Glomerular endothelial cell (primary cell): ENCODE measurements at regions not wholly inside any gene's neighbourhood (a gene's known extent, or its start where the extent isn't known, plus 50 kb on each side); places are given as distances from the start of the nearest gene placed in this dataset.

Source experiments
- DNase-seq: peaks from one replicate; pipeline ENCODE4 v3.0.0-alpha.2; 2011; ENCODE audit warnings: low read depth, low spot score; ENCODE audit errors: extremely low read depth

DNA sequence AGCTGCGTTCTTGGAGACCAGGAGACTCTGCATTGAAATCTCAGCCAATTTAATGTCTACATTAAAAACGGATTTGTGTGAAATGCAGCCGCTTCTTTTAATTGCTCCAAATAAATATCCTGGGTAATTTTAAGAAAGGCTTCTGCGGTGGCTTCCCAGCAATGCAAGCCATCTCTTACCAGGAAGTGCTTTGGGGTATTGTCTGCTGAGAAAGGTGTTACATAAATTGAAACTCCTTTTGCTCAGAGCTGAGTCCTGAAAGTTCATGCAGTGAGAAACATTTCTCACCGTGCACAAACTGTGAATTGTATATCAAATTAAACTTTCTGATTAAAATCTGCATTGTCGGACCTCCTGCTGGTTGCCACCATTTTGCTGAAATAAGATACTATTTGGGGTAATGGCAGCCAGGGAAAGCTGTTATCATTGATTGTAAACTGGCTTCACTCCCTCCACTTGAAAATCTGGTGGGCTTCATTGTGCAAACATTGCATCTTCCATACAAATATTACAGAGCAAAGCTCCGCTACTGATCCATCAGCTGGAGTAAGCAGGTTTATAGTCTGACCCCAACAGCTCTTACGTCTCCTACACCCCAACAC lies 59.5 kb downstream of the ZIC5 start:
- no peak for DNase-seq

DNA sequence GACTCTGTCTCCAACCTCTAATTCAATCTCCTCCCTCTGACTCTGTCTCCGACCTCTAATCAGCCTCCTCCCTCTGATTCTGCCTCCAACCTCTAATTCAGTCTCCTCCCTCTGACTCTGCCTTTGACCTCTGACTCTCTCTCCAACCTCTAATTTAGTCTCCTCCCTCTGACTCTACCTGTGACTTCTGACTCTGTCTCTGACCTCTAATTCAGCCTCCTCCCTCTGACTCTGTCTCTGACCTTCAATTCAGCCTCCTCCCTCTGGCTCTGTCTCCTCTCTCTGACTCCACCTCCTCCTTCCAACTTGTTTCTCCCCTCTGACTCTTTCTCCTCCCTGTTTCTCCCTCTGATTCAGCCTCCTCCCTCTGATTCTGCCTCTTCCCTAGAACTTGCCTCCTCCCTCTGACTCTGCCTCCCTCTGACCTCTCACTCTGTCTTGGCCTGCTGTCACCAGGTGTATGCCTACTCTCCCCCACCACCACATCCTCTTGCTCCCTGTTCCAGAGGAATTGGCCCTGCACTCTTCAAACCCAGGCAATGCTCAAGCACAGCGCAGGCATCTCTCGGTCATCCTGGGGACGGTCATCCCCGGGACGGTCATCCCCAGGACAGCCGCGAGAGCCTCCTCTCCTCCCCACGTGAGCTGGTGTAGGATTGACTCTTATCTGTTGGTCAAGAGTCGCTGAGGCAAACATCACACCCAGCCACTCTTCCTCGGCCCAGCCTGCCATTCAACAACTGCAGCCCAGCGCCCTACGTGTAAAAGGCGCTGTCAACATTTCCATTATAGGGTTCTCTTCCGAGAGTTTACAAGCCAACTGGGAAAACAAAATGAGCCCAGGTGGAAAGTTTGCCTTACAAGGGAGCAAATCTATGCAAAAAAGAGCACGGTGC lies 60.2 kb downstream of the ZIC5 start:
- no peak for DNase-seq

DNA sequence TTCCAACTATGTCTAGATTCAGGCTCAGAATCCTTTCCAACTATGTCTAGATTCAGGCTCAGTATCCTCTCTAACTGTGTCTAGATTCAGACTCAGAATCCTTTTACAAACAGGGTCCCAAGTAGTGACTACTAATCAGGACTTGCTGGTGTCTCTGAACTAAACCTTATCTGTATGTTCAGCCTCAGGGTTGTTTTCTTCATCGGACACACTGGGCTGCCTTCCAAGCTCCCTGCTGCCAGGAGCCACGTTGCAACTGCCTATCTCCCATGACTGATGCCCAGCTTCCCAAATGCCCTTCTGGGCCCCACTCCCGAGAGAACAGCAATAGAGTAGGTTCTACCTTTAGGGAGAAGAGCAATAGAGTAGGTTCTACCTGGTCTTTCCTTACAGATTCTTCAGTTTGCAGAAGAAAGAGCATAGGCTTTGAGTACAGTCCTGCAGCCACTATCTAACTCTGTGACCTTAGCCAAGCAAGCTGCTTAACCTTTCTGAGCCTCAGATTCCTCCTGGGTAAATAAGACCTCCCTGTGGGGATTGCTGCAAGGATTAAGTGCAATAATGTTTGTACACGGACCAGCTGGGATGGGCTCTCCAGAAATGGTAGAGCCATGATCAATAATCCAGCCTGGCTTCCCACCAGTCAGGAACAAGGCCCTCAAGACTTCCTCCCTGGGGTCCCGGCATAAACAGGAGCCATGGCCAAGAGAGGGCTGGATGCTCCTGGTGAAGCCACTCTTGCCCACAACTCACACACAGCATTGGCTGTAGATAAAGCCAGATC lies 61.5 kb downstream of the ZIC5 start:
- no peak for DNase-seq

DNA sequence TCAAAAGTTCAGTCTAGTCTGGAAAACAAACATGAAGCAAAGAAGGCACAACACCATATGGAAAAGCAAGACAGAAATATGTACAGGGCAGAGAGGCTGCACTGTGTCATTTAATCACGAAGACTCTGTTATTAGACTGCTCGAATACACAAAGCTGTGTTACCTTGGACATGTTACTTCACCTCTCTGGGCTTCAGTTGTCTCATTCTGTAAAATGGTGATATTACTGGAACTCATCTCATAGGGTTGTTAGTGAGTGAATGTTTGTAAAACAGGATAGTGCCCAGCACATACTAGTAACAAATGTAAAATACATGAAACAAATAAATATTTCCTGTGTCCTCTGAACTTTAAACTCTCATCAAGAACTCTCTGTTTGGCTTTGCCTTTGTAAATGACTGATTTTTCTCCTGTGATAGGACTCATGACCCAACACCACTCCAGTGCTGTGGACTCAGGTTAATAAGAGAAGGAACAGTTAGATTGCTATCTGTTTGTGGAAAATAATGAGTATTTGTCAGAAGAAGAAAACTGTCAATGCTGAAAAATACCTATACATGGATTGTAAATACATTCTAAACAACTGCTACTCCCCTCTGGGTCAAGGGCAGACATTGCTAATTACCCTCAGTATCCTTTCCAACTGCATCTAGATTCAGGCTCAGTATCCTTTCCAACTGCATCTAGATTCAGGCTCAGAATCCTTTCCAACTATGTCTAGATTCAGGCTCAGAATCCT lies 62.3 kb downstream of the ZIC5 start:
- no peak for DNase-seq

DNA sequence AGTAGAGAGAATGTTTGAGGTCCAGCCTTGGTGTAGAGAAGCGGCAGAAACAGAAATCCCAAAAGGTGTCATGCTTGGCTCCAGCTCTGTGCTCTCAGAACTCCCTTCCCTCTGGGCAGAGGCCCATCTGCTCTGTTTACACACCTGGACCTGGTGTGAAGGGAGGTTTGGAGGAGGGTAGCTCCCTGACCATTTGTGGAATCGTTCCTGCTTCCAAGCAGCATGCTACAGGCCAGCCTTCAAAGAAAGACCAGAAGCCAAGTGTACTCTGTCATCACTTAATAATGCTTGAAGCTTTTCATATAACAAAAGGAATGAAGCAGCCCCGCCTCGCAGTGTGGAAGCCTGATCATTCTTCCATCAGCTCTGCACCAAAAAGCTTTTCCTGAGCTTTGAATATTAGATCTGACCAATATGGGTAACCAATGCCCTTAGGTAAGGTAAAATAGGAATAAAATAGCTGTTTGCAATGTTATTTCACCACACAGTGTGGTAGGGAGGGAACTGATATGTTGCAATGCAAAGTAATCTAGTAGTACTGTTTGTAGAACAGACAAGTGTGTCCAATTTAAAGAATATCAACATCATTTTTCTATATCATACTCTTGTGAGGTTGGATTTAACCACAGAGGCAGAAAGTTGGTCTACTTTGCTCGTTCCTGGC lies 63.3 kb downstream of the ZIC5 start:
- no peak for DNase-seq

DNA sequence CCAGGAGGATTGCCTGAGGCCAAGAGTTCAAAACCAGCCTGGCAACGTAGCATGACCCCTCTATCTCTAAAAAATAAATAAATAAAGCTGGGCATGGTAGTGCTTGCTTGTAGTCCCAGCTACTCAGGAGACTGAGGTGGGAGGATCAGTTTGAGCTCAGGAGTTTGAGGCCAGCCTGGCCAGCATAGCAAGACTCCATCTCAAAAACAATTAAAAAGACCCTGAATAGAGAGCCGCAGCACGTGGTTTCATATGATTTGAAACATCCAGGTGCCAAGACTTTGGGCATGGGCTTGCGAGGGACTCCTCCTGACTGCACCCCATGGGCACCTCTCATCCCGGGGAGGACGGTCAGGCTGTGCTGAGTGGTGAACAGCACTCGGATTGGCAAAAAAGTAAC lies 63.9 kb downstream of the ZIC5 start:
- DNase-seq: no peak

DNA sequence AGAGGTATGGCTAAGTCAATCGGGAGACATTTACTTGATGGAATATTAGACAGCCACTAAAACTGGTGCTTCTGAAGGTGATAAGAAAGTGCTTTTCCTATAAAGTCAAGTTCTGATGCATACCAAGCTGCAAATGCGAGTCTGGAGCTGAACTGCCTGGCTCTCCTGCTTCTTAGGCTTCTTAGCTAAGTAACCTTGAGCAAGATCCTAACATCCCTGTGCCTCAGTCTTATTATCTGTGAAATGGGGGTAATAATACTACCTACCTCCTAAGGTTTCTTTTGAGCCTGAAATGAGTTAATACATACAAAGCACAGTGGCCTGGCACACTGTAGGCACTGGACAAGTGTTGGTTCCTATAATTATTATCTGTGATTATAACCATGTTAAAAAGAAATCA lies 64.5 kb downstream of the ZIC5 start:
- no peak for DNase-seq

DNA sequence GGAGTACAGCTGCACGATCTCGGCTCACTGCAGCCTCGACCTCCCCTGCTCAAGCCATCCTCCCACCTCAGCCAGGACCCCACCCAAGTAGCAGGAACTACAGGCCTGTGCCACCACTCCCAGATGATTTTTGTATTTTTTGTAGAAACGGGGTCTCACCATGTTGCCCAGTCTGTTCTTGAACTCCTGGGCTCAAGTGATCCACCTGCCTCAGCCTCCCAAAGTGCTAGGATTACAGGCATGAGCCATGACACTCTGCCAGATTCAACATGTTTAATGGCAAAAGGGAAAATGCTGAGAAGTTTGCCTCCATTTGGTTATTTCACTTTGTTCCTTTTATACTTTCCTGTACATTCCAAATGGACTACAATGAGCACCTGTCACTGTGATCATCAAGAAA lies 65.8 kb downstream of the ZIC5 start:
- DNase-seq: no peak

DNA sequence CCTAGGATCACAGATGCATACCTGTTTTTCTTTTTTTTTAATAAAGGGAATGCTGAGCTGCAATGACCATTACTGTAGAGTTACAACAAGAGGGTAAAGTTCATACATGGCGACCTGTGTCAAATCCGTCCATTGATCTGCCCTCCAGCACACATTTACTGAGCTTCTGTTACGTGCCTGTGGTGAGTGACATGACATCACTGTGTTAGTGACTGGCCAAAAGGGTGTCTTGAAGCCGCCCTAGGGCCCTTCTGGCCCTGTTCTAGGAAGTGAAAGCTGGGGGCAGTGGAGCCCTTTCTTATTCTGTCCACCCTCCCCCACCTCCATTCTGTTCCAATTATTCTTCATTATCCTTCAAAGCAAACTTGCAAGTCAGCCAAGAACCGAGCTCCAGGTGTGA lies 66.3 kb downstream of the ZIC5 start:
- no peak for DNase-seq

DNA sequence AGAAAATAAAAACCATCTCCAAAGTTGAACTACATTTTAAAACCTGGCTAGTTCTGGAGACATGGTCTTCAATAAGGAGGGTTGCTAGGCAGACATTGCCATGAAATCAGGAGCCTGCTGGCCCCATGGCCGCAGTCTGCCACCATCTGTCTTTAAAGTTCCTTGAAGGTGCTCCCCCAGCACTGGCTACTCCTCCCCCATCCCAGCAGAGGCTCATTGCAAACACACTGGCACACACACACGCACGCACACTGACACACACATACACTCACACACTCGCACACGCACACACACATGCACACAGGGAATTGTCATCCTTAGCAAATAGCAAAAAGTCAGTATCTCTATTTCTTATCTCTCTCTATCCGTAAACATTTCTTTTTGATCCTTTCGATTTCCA lies 68.4 kb downstream of the ZIC5 start:
- no peak for DNase-seq

DNA sequence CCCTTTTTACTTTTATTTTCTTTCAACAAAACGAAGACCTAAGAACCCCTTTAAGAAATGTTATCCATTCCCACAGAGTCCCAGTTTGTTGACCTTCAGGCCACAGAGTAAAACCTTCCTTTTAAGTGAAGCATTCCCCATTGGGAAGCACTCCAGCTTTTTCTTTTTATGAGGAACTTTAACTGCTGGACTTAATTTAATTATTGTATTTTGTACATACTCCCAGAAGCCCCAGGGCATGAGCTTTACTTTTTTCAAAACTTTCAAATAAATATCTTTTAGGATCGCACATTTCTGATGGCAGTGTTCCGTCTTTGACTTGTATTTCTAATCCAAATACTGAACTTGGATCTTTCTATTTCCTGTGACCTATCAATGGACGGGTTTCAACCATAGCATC lies 68.9 kb downstream of the ZIC5 start:
- no peak for DNase-seq

DNA sequence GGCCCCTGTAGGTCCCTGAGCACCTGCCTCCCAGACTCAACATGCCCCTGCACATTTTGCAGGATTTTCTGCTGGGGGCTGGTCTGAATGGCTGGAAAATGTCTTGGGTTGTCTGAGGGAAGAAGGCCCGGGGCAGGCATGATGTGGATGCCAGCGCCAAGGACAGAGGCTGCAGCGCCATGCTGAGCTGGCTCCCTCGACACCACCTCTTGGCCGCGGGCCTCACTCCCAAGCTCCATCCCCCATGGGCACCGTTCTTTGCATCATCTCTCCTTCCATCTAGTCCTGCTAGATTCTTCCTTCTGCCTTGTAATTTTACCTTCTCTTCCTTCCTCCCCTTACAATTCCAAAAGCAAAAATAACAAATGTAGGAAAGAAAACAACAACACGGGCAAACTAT lies 70.6 kb downstream of the ZIC5 start:
- no peak for DNase-seq

DNA sequence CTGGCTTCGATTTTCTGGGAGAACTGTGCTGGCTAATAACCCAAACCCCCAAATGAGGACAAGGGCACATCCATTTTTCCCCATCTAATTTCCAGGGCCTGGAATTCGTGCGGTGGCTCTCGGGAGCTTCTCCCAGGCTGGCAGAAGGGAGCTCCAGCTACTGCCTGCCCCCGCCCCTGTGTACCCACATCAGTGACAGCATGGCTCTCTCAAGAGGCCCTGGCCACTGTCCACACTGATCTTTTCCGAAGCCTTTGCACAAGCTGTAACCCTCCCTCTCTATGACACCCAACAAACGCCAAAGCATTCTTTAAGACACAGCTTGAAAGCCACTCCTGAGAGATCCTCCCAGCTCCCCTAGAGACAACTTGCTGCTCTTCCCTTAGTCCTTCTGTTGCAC lies 73.1 kb downstream of the ZIC5 start:
- DNase-seq: no peak

DNA sequence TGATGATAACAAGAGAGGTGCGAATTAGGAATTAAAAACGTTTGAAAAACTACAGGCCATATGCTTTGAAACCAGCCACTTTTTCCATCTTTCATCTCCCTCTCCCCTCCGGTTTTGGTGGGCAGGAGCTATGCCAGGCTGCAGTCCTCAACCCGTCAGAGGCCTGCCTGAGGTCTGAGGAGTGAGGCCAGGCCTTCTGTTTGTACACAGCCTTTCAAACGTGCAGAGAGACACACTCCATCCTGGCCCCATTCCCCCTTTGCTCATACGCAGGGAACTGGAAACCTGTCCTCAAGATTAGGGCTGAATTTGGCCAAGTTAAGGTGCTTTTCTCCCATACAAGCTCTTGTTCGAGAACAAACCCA lies 74.5 kb downstream of the ZIC5 start:
- no peak for DNase-seq

DNA sequence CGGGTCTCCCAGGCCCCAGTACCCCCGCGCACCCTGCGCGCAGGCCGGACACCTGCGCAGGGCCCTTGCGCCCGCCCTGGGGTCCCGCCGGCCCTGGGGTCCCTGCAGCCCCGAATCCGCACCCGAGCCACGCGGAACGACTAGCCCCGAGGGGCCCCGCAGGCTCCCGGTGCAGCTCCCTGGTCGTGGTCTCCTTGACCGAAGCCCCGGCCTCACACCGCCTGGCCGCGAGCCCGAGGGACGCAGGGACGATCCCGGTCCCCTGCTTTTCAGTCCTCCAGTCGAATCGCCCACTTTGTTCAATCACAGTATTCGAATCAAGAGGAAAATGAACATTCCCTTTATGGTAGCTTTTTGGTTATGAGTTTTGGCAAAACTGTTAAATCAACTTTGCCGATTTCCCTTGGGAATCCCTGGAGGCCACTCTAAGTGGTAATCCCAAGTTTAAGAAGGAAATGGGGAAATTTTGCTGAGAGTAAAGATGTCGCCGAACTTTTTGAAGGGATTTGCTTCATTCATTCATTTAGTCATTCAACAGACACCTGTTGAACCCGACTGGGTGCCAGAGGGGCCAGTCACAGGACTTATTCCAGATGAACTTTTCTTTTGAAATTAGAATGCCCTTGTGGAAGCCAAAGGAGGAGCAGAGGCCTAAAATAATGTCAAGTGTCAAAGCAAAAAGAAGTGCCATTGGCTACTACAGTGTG lies 75.0 kb downstream of the ZIC5 start:
- no peak for DNase-seq

DNA sequence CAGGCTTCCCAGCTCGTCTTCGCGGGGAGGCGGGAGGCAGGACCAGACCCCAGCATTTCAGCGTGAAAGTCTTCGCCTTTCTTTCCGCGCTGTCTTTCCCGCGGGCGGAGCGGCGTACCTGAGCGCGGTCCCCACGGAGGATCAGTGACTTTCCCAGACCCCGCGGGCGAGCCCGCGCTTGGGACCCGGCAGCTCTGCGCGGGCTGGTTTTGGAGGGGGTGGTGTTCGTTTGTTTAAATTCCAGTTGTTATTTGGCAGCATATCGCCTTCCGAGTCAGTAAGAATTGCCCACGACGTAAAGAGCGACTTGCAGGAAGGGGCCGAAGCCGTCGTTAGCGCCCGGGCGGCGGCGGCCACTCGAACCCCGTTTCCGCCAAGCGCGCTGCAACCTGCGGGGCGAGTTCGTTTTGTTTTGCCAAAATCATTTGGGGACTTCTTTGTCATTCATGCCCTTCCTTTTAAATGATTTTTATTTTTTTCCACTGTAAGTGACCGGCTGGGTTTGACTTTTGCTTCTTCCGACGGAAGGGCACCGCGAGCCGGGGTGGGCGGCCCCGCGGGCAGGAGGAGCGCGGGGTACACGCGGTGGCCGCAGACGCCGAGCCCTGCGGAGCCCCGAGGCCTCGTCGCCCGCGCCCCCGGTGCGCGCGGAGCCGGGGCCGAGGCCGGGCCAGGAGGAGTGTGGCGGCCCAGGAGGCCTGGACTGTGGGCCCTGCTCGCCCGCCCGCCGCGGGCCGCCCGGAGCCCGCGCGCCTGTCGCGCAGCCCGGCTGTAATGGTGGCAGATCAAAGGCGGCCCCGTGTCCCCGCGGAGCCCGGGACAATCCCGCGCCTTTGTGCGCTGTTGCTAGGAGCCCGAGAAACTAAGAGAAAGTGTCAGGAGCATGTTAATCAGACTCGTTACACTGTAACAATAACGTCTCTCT lies 75.9 kb downstream of the ZIC5 start:
- DNase-seq: no peak

DNA sequence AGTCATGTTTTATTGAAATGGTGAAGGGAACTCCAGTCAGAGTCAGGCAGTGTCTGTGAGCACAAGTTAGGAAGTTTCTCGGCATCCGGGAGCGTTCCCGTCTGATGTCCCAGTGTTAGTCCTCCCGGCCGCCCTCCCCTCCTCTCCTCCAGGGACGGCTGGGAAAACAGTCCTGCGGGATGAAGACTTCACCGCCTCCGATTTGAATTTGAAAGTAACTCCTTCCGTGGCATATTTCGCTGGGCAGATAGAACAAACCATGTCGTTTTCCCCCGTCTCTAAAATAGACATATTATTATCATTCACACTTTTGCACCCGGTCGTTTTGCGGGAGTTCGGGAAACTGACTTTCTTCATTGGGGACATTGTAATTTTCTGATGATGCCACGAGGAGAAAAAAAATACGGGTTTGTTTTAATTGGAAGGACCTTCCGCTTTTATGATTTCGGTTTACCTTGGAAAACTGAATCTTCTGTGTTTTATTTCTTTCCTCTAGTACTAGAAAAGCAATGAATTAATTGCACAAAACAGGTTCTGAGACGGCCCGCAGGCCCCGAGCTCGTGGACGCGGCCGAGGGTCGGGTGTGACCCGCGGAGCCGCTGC lies 76.6 kb downstream of the ZIC5 start:
- DNase-seq: no peak

DNA sequence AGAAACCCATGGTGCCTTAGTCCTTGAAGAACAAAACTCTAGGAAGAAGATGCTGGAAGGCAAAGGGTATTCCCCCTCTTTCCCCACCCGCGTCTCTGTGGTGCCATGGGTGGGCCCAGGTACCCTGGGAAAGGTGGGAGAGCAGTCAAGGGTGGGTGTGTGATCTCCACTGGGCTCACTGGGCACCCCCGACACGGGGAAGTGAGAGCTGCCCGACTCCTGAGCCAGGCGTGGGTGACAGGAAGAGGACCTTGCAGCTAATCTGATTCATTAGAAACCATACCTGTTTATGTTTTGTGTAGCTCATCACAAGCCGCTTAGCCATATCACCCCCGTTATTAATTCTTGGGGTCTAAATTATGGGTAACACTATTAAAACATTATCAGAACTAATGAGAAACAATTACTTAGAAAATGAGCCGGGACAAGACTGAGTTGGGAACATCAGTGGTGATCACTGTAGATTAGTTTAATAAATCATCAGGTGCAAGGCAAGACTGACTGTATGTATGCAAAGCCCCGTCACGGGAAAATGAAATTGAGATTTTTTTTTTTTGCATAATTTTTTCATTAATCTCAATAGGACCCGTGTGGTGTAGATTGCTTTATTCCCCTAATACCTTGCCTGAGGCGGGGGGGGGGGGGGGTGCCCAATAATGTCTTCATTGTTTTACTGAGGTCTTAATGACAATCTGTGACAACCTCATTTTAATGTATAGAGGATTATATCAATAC lies 77.3 kb downstream of the ZIC5 start:
- no peak for DNase-seq
